ENCODE measurements at regions not wholly inside any gene's neighbourhood (a gene's known extent, or its start where the extent isn't known, plus 50 kb on each side); places are given as distances from the start of the nearest gene placed in this dataset.

- DNase-seq = no peak
- TF ChIP-seq GATA1 (IDR thresholded peaks at IDR 0.05; ENCODE audit: low read depth, low read length) (no peak), POLR2A (IDR thresholded peaks at IDR 0.05; ENCODE audit: low read length) (no peak)
Measured at GRCh38 chr4:31094474-31094873, 374.3 kb downstream of the PCDH7 start.

- DNase-seq = no peak
- no peak for TF ChIP-seq POLR2A (IDR thresholded peaks at IDR 0.05; ENCODE audit: low read length)
- TF ChIP-seq GATA1 (IDR thresholded peaks at IDR 0.05; ENCODE audit: low read depth, low read length) = no peak
Measured at GRCh38 chr4:31097999-31098398, 377.8 kb downstream of the PCDH7 start.

GRCh38 chr4:31100536-31100935, 380.4 kb downstream of the PCDH7 start:
- TF ChIP-seq POLR2A (IDR thresholded peaks at IDR 0.05; ENCODE audit: low read length) = no peak
- no peak for TF ChIP-seq GATA1 (IDR thresholded peaks at IDR 0.05; ENCODE audit: low read depth, low read length)
- no peak for DNase-seq

GRCh38 chr4:31104043-31104442, 383.9 kb downstream of the PCDH7 start:
- DNase-seq = no peak

GRCh38 chr4:31104577-31104976, 384.4 kb downstream of the PCDH7 start:
- no peak for TF ChIP-seq POLR2A (IDR thresholded peaks at IDR 0.05; ENCODE audit: low read length)
- no peak for TF ChIP-seq GATA1 (IDR thresholded peaks at IDR 0.05; ENCODE audit: low read depth, low read length)
- DNase-seq = no peak

More at GRCh38 chr4:31104043-31104442, 383.9 kb downstream of the PCDH7 start:
- no peak for TF ChIP-seq GATA1 (IDR thresholded peaks at IDR 0.05; ENCODE audit: low read depth, low read length)
- no peak for TF ChIP-seq POLR2A (IDR thresholded peaks at IDR 0.05; ENCODE audit: low read length)

- no peak for DNase-seq
- TF ChIP-seq GATA1 (IDR thresholded peaks at IDR 0.05; ENCODE audit: low read depth, low read length) (no peak), POLR2A (IDR thresholded peaks at IDR 0.05; ENCODE audit: low read length) (no peak)
Measured at GRCh38 chr4:31106419-31106818, 386.2 kb downstream of the PCDH7 start.

- TF ChIP-seq POLR2A (IDR thresholded peaks at IDR 0.05; ENCODE audit: low read length) = no peak
- TF ChIP-seq GATA1 (IDR thresholded peaks at IDR 0.05; ENCODE audit: low read depth, low read length) = no peak
- no peak for DNase-seq
Measured at GRCh38 chr4:31107362-31107761, 387.2 kb downstream of the PCDH7 start.

GRCh38 chr4:31108762-31109161, 388.6 kb downstream of the PCDH7 start:
- no peak for DNase-seq
- TF ChIP-seq POLR2A (IDR thresholded peaks at IDR 0.05; ENCODE audit: low read length) (no peak), GATA1 (IDR thresholded peaks at IDR 0.05; ENCODE audit: low read depth, low read length) (no peak)

- TF ChIP-seq GATA1 (IDR thresholded peaks at IDR 0.05; ENCODE audit: low read depth, low read length) = no peak
- no peak for TF ChIP-seq POLR2A (IDR thresholded peaks at IDR 0.05; ENCODE audit: low read length)
- DNase-seq = no peak
Measured at GRCh38 chr4:31111790-31112189, 391.6 kb downstream of the PCDH7 start.

- TF ChIP-seq GATA1 (IDR thresholded peaks at IDR 0.05; ENCODE audit: low read depth, low read length) = no peak
- no peak for TF ChIP-seq POLR2A (IDR thresholded peaks at IDR 0.05; ENCODE audit: low read length)
- no peak for DNase-seq
Measured at GRCh38 chr4:31114816-31115215, 394.6 kb downstream of the PCDH7 start.

GRCh38 chr4:31124008-31124585, 403.9 kb downstream of the PCDH7 start:
- TF ChIP-seq POLR2A (IDR thresholded peaks at IDR 0.05; ENCODE audit: low read length) (no peak), GATA1 (IDR thresholded peaks at IDR 0.05; ENCODE audit: low read depth, low read length) (no peak)
- DNase-seq = no peak

- TF ChIP-seq GATA1 (IDR thresholded peaks at IDR 0.05; ENCODE audit: low read depth, low read length) = no peak
- TF ChIP-seq POLR2A (IDR thresholded peaks at IDR 0.05; ENCODE audit: low read length) = no peak
- no peak for DNase-seq
Measured at GRCh38 chr4:31125061-31125460, 404.9 kb downstream of the PCDH7 start.

GRCh38 chr4:31125496-31125895, 405.3 kb downstream of the PCDH7 start:
- TF ChIP-seq GATA1 (IDR thresholded peaks at IDR 0.05; ENCODE audit: low read depth, low read length) = no peak
- no peak for TF ChIP-seq POLR2A (IDR thresholded peaks at IDR 0.05; ENCODE audit: low read length)
- no peak for DNase-seq

- TF ChIP-seq GATA1 (IDR thresholded peaks at IDR 0.05; ENCODE audit: low read depth, low read length) = no peak
- no peak for TF ChIP-seq POLR2A (IDR thresholded peaks at IDR 0.05; ENCODE audit: low read length)
- DNase-seq = no peak
Measured at GRCh38 chr4:31126881-31127398, 406.8 kb downstream of the PCDH7 start.

GRCh38 chr4:31130930-31131329, 410.8 kb downstream of the PCDH7 start:
- DNase-seq = no peak
- no peak for TF ChIP-seq GATA1 (IDR thresholded peaks at IDR 0.05; ENCODE audit: low read depth, low read length)
- no peak for TF ChIP-seq POLR2A (IDR thresholded peaks at IDR 0.05; ENCODE audit: low read length)
